HK-2 (cell line): ENCODE measurements at regions not wholly inside any gene's neighbourhood (a gene's known extent, or its start where the extent isn't known, plus 50 kb on each side); places are given as distances from the start of the nearest gene placed in this dataset.
"Not testable (repeated sequence)": the region's sequence is repeated elsewhere in the genome, so short reads cannot be mapped to it uniquely, and the experiment has no call there.

Experiments used
- DNase-seq: peaks from one replicate; pipeline ENCODE4 v3.0.0-alpha.2; 2018; ENCODE audit not compliant: unreplicated experiment

GRCh38 chr3:20648294-20648693, 462.3 kb upstream of the SGO1 start:
- peak; percentile 1 for DNase-seq

GRCh38 chr3:20646425-20646824, 460.4 kb upstream of the SGO1 start:
- no peak for DNase-seq

- no peak for DNase-seq
These were observed 459.3 kb upstream of the SGO1 start for GRCh38 chr3:20645340-20645739.

DNA sequence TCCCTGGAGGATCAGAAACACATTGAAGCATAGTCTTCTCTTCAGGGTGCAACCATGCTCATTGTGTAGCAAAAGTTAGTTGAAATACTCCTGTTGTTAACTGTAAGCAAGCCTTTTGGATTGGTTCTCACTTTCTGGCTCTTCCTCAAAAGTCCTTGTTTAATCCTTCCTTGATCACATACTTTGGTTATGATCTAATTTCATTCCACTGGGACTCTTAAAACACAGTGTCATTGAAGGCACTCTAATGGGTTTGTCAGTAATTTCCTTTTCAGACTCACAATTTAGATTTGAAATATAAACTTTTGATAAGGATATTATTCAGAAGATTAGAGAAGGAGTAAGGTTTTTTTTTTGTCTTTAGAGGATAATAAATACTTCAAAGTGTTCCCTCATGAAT, 451.7 kb upstream of the SGO1 start:
- DNase-seq = no peak

GRCh38 chr3:20622304-20622703, 436.3 kb upstream of the SGO1 start:
- DNase-seq = no peak

DNA sequence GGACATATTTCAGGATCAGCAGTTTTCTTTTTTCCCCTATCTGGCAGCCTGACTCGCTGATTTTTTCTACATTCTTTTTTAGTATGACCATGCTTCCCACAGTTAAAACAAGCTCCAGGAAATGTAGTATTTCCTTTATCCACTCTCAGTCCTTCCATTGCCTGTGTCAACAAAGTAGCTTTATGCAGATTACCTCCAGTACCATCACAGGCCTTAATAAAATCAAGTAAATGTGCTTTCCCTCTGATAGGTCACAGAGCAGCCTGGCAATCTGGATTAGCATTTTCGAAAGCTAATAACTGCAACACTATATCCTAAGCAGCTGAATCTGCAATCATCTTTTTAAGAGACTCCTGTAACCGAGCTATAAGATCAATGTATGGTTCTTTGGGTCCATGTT, 432.6 kb upstream of the SGO1 start:
- not testable (repeated sequence) for DNase-seq

- DNase-seq = not testable (repeated sequence)
These were observed 432.2 kb upstream of the SGO1 start for GRCh38 chr3:20618181-20618580.

- not testable (repeated sequence) for DNase-seq
These were observed 430.0 kb upstream of the SGO1 start for GRCh38 chr3:20615982-20616381.

GRCh38 chr3:20608054-20608738, 422.2 kb upstream of the SGO1 start:
- DNase-seq = no peak

GRCh38 chr3:20604659-20605058, 418.7 kb upstream of the SGO1 start:
- no peak for DNase-seq

DNA sequence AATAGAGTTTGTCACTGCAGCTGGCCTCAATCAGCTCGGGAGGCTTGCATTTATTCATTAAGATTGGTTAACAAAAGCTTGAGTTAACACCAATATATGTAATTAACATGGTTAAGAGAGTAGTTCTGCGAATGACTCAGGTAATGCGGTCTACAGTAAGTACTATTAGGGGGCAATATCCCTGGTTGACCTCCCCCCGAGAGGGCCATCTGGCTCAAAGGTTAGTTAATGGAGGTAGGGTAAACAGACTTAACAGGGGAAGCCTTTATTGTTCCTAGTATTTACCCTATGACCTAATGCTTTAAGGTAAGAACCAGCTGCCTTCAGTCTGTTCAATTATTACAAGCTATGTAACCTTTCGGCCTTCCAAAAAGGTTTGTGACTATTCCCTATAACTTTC, 403.3 kb upstream of the SGO1 start:
- no peak for DNase-seq

DNA sequence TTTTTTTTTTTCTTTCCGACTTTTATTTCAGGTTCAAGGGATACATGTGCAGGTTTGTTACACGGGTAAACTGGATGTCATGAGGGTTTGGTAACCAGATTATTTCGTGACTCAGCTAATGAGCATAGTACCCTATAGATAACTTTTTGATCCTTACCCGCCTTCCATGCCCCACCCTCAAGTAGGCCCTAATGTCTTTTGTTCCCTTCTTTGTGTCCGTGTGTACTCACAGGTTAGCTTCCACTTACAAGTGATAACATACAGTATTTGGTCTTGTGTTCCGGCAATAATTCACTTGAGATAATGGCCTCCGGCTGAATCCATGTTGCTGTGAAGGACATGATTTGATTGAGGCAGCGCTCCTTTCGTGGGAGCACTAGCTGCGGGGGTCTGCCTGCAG, 402.8 kb upstream of the SGO1 start:
- DNase-seq = no peak

DNA sequence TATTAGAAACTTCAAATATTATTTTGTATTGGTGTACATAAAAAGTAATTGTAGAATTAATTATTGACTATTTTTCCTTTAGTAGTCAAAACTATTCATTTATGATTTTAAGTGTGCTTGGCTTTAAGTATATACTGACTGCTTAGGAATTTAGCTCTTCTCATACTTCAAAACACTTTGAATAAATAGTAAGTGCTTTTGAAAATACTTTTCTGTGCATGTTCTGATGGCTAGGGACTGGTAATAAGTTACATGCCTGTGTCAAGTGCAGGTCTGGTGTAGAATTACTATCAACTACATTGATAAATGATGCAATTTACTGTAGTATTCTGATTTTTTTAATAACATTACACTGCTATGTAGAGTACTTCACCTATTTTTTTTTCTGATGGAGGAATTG, 397.6 kb upstream of the SGO1 start:
- no peak for DNase-seq

DNA sequence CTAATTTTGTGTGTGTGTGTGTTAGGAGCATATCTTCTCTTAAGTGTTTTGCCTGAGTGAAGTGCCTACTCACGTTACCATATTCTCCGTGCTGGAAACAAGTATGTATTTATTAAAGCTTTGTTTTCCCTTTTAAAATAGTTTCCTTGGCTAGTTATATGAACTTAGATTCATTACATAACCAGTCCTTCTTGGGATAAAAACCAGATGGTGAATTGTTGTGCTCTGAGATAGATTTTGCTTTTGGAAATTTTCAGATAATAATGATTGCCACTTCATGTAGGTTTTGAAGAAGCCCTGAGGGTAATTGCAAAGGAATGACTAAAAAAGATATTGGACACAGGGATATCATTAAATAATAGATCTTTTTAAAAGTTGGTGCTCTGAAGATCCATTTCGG, 390.2 kb upstream of the SGO1 start:
- DNase-seq = no peak

DNA sequence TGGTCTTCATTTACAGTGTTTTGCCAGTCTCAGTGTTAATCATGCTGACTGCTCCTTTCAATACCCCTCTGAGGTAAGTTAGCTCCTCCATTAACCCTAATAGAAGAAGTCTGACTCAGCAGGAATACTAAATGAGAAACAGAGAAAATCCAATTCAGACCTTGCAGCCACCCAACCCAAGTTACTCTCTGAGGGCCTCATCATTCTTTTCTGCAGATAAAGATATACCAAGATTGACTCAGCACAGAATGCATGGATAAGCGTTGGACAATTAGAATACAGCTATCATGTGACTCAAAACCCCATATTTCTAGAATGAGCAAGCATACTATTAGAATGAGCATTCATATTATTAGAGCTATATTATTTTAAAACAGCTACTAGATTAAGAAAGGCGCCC, 389.1 kb upstream of the SGO1 start:
- DNase-seq = no peak

GRCh38 chr3:20574746-20575145, 388.7 kb upstream of the SGO1 start:
- no peak for DNase-seq

DNA sequence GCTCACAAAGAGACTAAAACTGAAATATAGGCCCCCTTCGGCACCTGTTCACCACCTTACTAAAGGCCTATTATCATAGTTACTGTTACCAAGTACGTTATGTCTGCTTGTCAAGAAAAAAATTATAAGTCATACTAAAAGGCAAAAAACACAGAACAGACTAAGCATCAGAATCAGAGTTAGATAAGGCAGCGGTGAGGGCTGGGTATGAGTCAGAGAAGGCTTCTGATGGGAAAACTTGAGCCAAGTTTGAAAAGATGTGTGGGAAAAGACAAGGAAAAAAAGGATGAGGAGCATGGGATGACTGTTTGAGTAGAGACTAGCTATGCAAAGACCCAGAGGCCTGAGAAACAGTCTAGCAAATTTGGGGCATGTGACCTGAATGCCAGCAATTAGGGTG, 387.2 kb upstream of the SGO1 start:
- DNase-seq = no peak

- DNase-seq = no peak
These were observed 386.5 kb upstream of the SGO1 start for GRCh38 chr3:20572473-20572872.

DNA sequence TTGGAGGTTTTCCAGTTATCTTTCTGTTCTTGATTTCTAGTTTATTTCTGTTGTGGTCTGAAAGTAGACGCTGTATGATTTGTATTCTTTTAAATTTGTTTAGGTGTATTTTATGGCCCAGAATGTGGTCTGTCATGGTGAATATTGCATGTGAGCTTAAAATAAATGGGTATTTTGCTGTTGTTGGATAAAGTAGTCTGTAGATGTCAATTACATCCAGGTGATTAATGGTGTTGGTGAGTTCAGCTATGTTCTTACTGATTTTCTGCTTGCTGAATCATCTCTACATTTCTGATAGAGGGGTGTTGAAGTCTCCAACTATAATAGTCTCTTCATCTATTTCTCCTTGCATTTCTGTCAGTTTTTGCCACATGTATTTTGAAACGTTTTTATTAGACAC, 383.3 kb upstream of the SGO1 start:
- DNase-seq = no peak

- DNase-seq = no peak
These were observed 379.0 kb upstream of the SGO1 start for GRCh38 chr3:20564966-20565365.

DNA sequence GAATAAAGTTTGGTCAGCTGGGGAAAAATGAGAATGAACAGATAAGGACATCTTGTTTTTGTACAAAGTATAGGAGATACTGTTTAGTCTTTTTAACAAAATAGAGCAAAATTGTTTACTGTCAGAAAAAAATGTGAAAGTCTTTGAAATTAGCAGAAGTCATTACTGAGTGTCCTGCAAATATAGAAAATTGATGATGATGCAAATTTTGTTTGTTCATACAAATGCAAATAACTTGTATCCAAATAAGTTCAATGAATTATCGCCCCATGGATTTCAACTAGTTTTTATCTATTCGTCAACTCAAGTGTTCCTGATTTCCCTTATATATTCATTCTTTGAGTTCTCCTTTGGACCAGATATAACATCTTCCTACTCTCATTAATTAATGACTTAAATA, 378.0 kb upstream of the SGO1 start:
- no peak for DNase-seq

GRCh38 chr3:20563251-20563650, 377.2 kb upstream of the SGO1 start:
- DNase-seq = no peak

DNA sequence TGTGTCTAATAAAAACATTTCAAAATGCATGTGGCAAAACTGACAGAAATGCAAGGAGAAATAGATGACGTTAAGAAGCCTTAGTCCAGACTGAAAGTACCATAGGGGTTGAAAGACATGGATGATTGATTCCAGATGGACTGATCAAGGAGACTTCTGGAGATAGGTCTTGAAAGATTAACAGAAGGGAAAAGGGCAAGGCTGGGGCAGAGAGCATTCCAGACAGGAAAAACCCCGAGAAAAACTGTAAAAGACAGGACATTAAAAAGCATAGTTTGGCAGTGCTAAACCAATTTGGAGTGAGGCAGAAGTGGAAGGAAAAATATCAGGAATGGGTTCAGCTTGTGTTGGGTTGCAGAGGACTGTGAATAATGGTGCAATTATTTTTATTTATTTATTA, 375.2 kb upstream of the SGO1 start:
- DNase-seq = no peak

DNA sequence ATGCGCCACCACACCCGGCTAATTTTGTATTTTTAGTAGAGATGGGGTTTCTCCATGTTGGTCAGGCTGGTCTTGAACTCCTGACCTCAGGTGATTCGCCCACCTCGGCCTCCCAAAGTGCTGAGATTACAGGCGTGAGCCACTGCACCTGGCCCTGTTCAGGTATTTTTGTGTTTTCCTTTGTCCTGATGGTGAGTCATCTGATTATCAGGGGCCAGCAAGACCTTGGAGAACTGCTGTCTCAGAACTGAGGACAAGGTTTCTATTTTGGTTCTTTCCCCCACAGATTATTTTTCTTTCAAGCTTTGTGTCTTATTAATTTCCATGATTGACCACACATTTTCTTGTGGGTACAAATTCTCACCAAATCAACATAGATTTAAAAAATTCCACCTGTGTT, 374.4 kb upstream of the SGO1 start:
- not testable (repeated sequence) for DNase-seq
